ENCODE measurements at regions not wholly inside any gene's neighbourhood (a gene's known extent, or its start where the extent isn't known, plus 50 kb on each side); places are given as distances from the start of the nearest gene placed in this dataset.

GRCh38 chr17:79292501-79292900, 217.9 kb downstream of the ENGASE start:
- ATAC-seq (no peak), DNase-seq (ENCODE audit: low spot score) (no peak)
- Mint-ChIP-seq H3K36me3 (no peaks in the 10 kb centered on the region), H3K9me3 (no peaks in the 10 kb centered on the region), H3K4me1 (peaks cover 3% of the 10 kb centered on the region; the same call in 1 of the 2 replicates), H3K4me3 (no peak overlapping the region), H3K27ac (no peak overlapping the region), H3K27me3 (ENCODE audit: low read depth) (peaks cover 11% of the 10 kb centered on the region)
- CTCF ChIA-PET, result no interaction called here
- POLR2A ChIA-PET, result no interaction called here
- TF ChIP-seq ATF2 (CRISPR knock-in tag; IDR thresholded peaks at IDR 0.05; ENCODE audit: borderline replicate concordance, low read depth) (no peak), KAT7 (CRISPR knock-in tag; IDR thresholded peaks at IDR 0.05; ENCODE audit: borderline replicate concordance) (no peak), JUN (CRISPR knock-in tag; IDR thresholded peaks at IDR 0.05) (no peak), ATF6 (CRISPR knock-in tag; IDR thresholded peaks at IDR 0.05) (no peak), OVOL2 (CRISPR knock-in tag; IDR thresholded peaks at IDR 0.05; ENCODE audit: borderline replicate concordance) (no peak), NR1H2 (CRISPR knock-in tag; IDR thresholded peaks at IDR 0.05) (no peak), MLX (CRISPR knock-in tag; IDR thresholded peaks at IDR 0.05) (no peak), CREM (CRISPR knock-in tag; IDR thresholded peaks at IDR 0.05) (no peak), ZNF423 (CRISPR knock-in tag; IDR thresholded peaks at IDR 0.05) (no peak), CBFB (CRISPR knock-in tag; IDR thresholded peaks at IDR 0.05; ENCODE audit: low read depth) (no peak), ZNF317 (CRISPR knock-in tag; IDR thresholded peaks at IDR 0.05; ENCODE audit: borderline replicate concordance, low read depth) (no peak), ZBTB21 (CRISPR knock-in tag; IDR thresholded peaks at IDR 0.05; ENCODE audit: borderline replicate concordance) (no peak), E2F4 (CRISPR knock-in tag; IDR thresholded peaks at IDR 0.05; ENCODE audit: borderline replicate concordance, low read depth) (no peak), NR2C2 (CRISPR knock-in tag; IDR thresholded peaks at IDR 0.05) (no peak), FOXJ3 (CRISPR knock-in tag; IDR thresholded peaks at IDR 0.05; ENCODE audit: borderline replicate concordance) (no peak), CREB1 (CRISPR knock-in tag; IDR thresholded peaks at IDR 0.05) (no peak), ZNF121 (CRISPR knock-in tag; IDR thresholded peaks at IDR 0.05) (no peak), ZNF281 (CRISPR knock-in tag; IDR thresholded peaks at IDR 0.05) (no peak)

- peaks cover 4% of the 10 kb centered on the region; the same call in 1 of the 2 replicates for H3K4me1 Mint-ChIP-seq
- ChIA-PET CTCF (interaction anchor here (1.0 to 2.0 kb wide), 2 partner anchors 84 to 97 kb away, joined by 6 to 7 read pairs; no protein-coding TSS in a partner anchor), POLR2A (no interaction called here)
- no peak for ATAC-seq
- no peak for DNase-seq (ENCODE audit: low spot score)
- H3K36me3 Mint-ChIP-seq, result no peaks in the 10 kb centered on the region
- no peak overlapping the region for H3K4me3 Mint-ChIP-seq
- H3K27ac Mint-ChIP-seq, result no peak overlapping the region
- H3K9me3 Mint-ChIP-seq, result no peaks in the 10 kb centered on the region
- H3K27me3 Mint-ChIP-seq (ENCODE audit: low read depth), result peaks cover 11% of the 10 kb centered on the region
- TF ChIP-seq NR1H2 (CRISPR knock-in tag; IDR thresholded peaks at IDR 0.05), result no peak
- no peak for TF ChIP-seq SOX15 (CRISPR knock-in tag; IDR thresholded peaks at IDR 0.05)
- no peak for TF ChIP-seq MLX (CRISPR knock-in tag; IDR thresholded peaks at IDR 0.05)
- TF ChIP-seq MYBL2 (CRISPR knock-in tag; IDR thresholded peaks at IDR 0.05), result no peak
- TF ChIP-seq ZNF423 (CRISPR knock-in tag; IDR thresholded peaks at IDR 0.05), result no peak
- TF ChIP-seq ATF2 (CRISPR knock-in tag; IDR thresholded peaks at IDR 0.05; ENCODE audit: borderline replicate concordance, low read depth), result no peak
- no peak for TF ChIP-seq NFATC4 (CRISPR knock-in tag; IDR thresholded peaks at IDR 0.05)
- TF ChIP-seq E2F4 (CRISPR knock-in tag; IDR thresholded peaks at IDR 0.05; ENCODE audit: borderline replicate concordance, low read depth), result no peak
- TF ChIP-seq CDX4 (CRISPR knock-in tag; IDR thresholded peaks at IDR 0.05; ENCODE audit: borderline replicate concordance), result no peak
- TF ChIP-seq NFE2L1 (CRISPR knock-in tag; IDR thresholded peaks at IDR 0.05), result no peak
These were observed 216.8 kb downstream of the ENGASE start for GRCh38 chr17:79291391-79291790.

Measured in WTC11 (cell line).